Stimulated activated CD8-positive, alpha-beta memory T cell treated with anti-CD3 and anti-CD28 coated beads, Interleukin-12 subunit alpha, Interleukin-12 subunit beta, amount 100 ng/mL, for 4 hours (primary cell): ENCODE measurements at regions not wholly inside any gene's neighbourhood (a gene's known extent, or its start where the extent isn't known, plus 50 kb on each side); places are given as distances from the start of the nearest gene placed in this dataset.
A peak's percentile ranks its signal among the peaks of the same experiment; 100 is the strongest.
"Not testable (repeated sequence)": the region's sequence is repeated elsewhere in the genome, so short reads cannot be mapped to it uniquely, and the experiment has no call there.

ENCODE experiments used
- DNase-seq: peaks from one replicate; pipeline ENCODE4 v3.0.0-alpha.2; 2020; ENCODE audit warnings: low read depth

GRCh38 chr21:33121715-33122475 is 52.0 kb downstream of the OLIG1 start:
- DNase-seq, result no peak

GRCh38 chr21:33122507-33122906 is 52.6 kb downstream of the OLIG1 start:
- DNase-seq, result no peak

- DNase-seq, result no peak
These were observed 53.6 kb downstream of the OLIG1 start for GRCh38 chr21:33123374-33124123.

- no peak for DNase-seq
These were observed 54.9 kb downstream of the OLIG1 start for GRCh38 chr21:33124889-33125288.

GRCh38 chr21:33125680-33126375 is 55.9 kb downstream of the OLIG1 start:
- no peak for DNase-seq

- DNase-seq, result no peak
These were observed 56.6 kb downstream of the OLIG1 start for GRCh38 chr21:33126569-33126968.

- DNase-seq, result peak; percentile 19
These were observed 57.4 kb downstream of the OLIG1 start for GRCh38 chr21:33127154-33127867.

- DNase-seq, result no peak
These were observed 57.9 kb downstream of the OLIG1 start for GRCh38 chr21:33127868-33128242.

GRCh38 chr21:33128538-33128937 is 58.6 kb downstream of the OLIG1 start:
- DNase-seq, result no peak

- no peak for DNase-seq
These were observed 62.1 kb downstream of the OLIG1 start for GRCh38 chr21:33132054-33132453.

GRCh38 chr21:33133892-33134291 is 64.0 kb downstream of the OLIG1 start:
- no peak for DNase-seq

- DNase-seq, result no peak
These were observed 66.0 kb downstream of the OLIG1 start for GRCh38 chr21:33135925-33136324.

GRCh38 chr21:33136847-33137502 is 67.0 kb downstream of the OLIG1 start:
- no peak for DNase-seq

GRCh38 chr21:33139084-33139483 is 69.1 kb downstream of the OLIG1 start:
- DNase-seq, result no peak

- DNase-seq, result no peak
These were observed 70.3 kb downstream of the OLIG1 start for GRCh38 chr21:33140288-33140687.

GRCh38 chr21:33146467-33146866 is 76.5 kb downstream of the OLIG1 start:
- no peak for DNase-seq

GRCh38 chr21:33149181-33149580 is 79.2 kb downstream of the OLIG1 start:
- no peak for DNase-seq

- DNase-seq, result not testable (repeated sequence)
These were observed 78.8 kb upstream of the IFNAR2 start for GRCh38 chr21:33150968-33151367.

GRCh38 chr21:33151941-33152731 is 77.6 kb upstream of the IFNAR2 start:
- no peak for DNase-seq

- DNase-seq, result no peak
These were observed 77.0 kb upstream of the IFNAR2 start for GRCh38 chr21:33152732-33153130.

GRCh38 chr21:33155005-33155404 is 74.7 kb upstream of the IFNAR2 start:
- no peak for DNase-seq
